Hepatocyte (in vitro differentiated cells): ENCODE measurements at regions not wholly inside any gene's neighbourhood (a gene's known extent, or its start where the extent isn't known, plus 50 kb on each side); places are given as distances from the start of the nearest gene placed in this dataset.

ENCODE experiments used
- CTCF ChIP-seq: fragments of 200-600 bp; sonication (generic); IDR thresholded peaks from 2 replicates; pipeline ENCODE4 v1.5.1; 2016; ENCODE audit warnings: antibody characterized with exemption, mild to moderate bottlenecking; ENCODE audit not compliant: poor library complexity
- EZH2 ChIP-seq: fragments of 200-600 bp; sonication (generic); IDR thresholded peaks from 2 replicates; pipeline ENCODE4 v1.6.1; 2016; ENCODE audit warnings: antibody characterized with exemption, mild to moderate bottlenecking, borderline replicate concordance
- EZH2phosphoT487 ChIP-seq: fragments of 200-600 bp; sonication (generic); IDR thresholded peaks from one replicate; pipeline ENCODE4 v1.6.1; 2018; ENCODE audit warnings: antibody characterized with exemption, mild to moderate bottlenecking, low read depth, moderate library complexity; ENCODE audit not compliant: unreplicated experiment, severe bottlenecking

DNA sequence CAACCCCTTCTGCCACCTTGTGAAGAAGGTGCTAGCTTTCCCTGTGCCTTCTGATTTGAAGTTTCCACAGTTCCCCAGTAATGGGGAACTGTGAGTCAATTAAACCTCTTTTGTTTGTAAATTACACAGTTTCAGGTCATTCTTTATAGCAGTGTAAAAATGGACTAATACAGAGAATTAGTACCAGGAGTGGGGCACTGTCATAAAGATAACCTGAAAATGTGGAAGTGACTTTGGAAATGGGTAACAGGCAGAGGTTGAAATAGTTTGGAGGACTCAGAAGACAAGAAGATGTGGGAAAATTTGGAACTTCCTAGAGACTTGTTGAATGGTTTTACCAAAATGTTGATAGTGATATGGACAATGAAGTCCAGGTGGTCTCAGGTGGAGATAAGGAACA, 131.0 kb upstream of the HAND2 start:
- TF ChIP-seq CTCF, result no peak
- TF ChIP-seq EZH2, result no peak
- TF ChIP-seq EZH2phosphoT487, result no peak
